Thymus (tissue), 11 donors: ENCODE measurements at regions not wholly inside any gene's neighbourhood (a gene's known extent, or its start where the extent isn't known, plus 50 kb on each side); places are given as distances from the start of the nearest gene placed in this dataset.

ENCODE experiments used
- DNase-seq, 9 donors: peaks; one replicate each; pipeline ENCODE4 v3.0.0-alpha.2; 2013; ENCODE audit warnings: low spot score in 9 of 9, low read depth in 6 of 9, missing footprints in 1 of 9
- H3K27ac ChIP-seq, 2 donors: one replicate each; pipeline ENCODE4 v1.5.1; 2013; ENCODE audit warnings: control low read depth in 1 of 2, low read depth in 1 of 2, low read length in 1 of 2, mild to moderate bottlenecking in 1 of 2, moderate library complexity in 1 of 2
- H3K27me3 ChIP-seq, 2 donors: one replicate each; pipeline ENCODE4 v1.5.1; 2013; ENCODE audit warnings: low read length in 1 of 2; ENCODE audit not compliant: control insufficient read depth in 2 of 2, insufficient read depth in 1 of 2
- H3K36me3 ChIP-seq, 2 donors: one replicate each; pipeline ENCODE4 v1.5.1; 2013; ENCODE audit warnings: low read length in 1 of 2, mild to moderate bottlenecking in 1 of 2, moderate library complexity in 1 of 2; ENCODE audit not compliant: control insufficient read depth in 2 of 2, insufficient read depth in 2 of 2
- H3K4me1 ChIP-seq, 2 donors: one replicate each; pipeline ENCODE4 v1.5.1; 2013; ENCODE audit warnings: low read length in 2 of 2; ENCODE audit not compliant: control insufficient read depth in 2 of 2, insufficient read depth in 2 of 2
- H3K4me3 ChIP-seq, 2 donors: one replicate each; pipeline ENCODE4 v1.5.1; 2013; ENCODE audit warnings: low read length in 2 of 2, control low read depth in 1 of 2, mild to moderate bottlenecking in 1 of 2
- H3K9me3 ChIP-seq, 2 donors: one replicate each; pipeline ENCODE4 v1.5.1; 2013; ENCODE audit warnings: low read length in 1 of 2, mild to moderate bottlenecking in 1 of 2; ENCODE audit not compliant: control insufficient read depth in 2 of 2, insufficient read depth in 1 of 2
- WGBS: extraction: QIAGEN DNeasy Blood & Tissue Kit; methylation state at CpG from one replicate; pipeline ENCODE4 v1.1.7; 2013; 5-methylcytosine and 5-hydroxymethylcytosine counted together
- donor health status: healthy.

GRCh38 chr6:15874326-15874725 is 211.5 kb upstream of the DTNBP1 start:
- H3K4me3 ChIP-seq, result no peak overlapping the region
- no peaks in the 10 kb centered on the region for H3K36me3 ChIP-seq
- H3K27me3 ChIP-seq, result no peaks in the 10 kb centered on the region
- 96% methylated on average over 2 of the region's 2 CpGs for WGBS
- H3K27ac ChIP-seq, result no peak overlapping the region
- no peak for DNase-seq
- no peaks in the 10 kb centered on the region for H3K9me3 ChIP-seq
- peaks cover 0 to under 1% of the 10 kb centered on the region in 2 donors for H3K4me1 ChIP-seq

- 42% methylated on average over 11 of the region's 11 CpGs for WGBS
- H3K4me3 ChIP-seq, result no peak overlapping the region
- H3K9me3 ChIP-seq, result no peaks in the 10 kb centered on the region
- H3K27ac ChIP-seq, result no peak overlapping the region
- H3K4me1 ChIP-seq, result no peaks in the 10 kb centered on the region
- DNase-seq, result no peak
- H3K27me3 ChIP-seq, result no peaks in the 10 kb centered on the region
- no peaks in the 10 kb centered on the region for H3K36me3 ChIP-seq
Measured at GRCh38 chr6:15872241-15873103, 209.6 kb upstream of the DTNBP1 start.

- Histone ChIP-seq H3K4me1 (no peaks in the 10 kb centered on the region), H3K36me3 (no peaks in the 10 kb centered on the region), H3K4me3 (no peak overlapping the region), H3K27ac (no peak overlapping the region), H3K27me3 (no peaks in the 10 kb centered on the region), H3K9me3 (no peaks in the 10 kb centered on the region)
- DNase-seq, result no peak
- WGBS, result 93% methylated on average over 6 of the region's 6 CpGs
Measured at GRCh38 chr6:15871276-15871675, 208.4 kb upstream of the DTNBP1 start.

- Histone ChIP-seq H3K27ac (no peak overlapping the region), H3K4me1 (no peaks in the 10 kb centered on the region), H3K36me3 (no peaks in the 10 kb centered on the region), H3K9me3 (no peaks in the 10 kb centered on the region), H3K4me3 (no peak overlapping the region), H3K27me3 (no peaks in the 10 kb centered on the region)
- DNase-seq, result no peak
- WGBS, result 95% methylated on average over 3 of the region's 3 CpGs
Measured at GRCh38 chr6:15870333-15871043, 207.7 kb upstream of the DTNBP1 start.

- no peak for DNase-seq
- Histone ChIP-seq H3K4me3 (no peak overlapping the region), H3K27me3 (no peaks in the 10 kb centered on the region), H3K36me3 (no peaks in the 10 kb centered on the region), H3K4me1 (no peaks in the 10 kb centered on the region), H3K9me3 (no peaks in the 10 kb centered on the region), H3K27ac (no peak overlapping the region)
Measured at GRCh38 chr6:15864708-15865062, 201.9 kb upstream of the DTNBP1 start.

- WGBS, result 89% methylated on average over 7 of the region's 7 CpGs
- Histone ChIP-seq H3K27ac (no peak overlapping the region), H3K4me3 (no peak overlapping the region), H3K9me3 (no peaks in the 10 kb centered on the region), H3K36me3 (no peaks in the 10 kb centered on the region), H3K27me3 (no peaks in the 10 kb centered on the region), H3K4me1 (no peaks in the 10 kb centered on the region)
- DNase-seq, result no peak
Measured at GRCh38 chr6:15864038-15864707, 201.3 kb upstream of the DTNBP1 start.

GRCh38 chr6:15862810-15863209 is 200.0 kb upstream of the DTNBP1 start:
- DNase-seq, result no peak
- Histone ChIP-seq H3K9me3 (no peaks in the 10 kb centered on the region), H3K27me3 (no peaks in the 10 kb centered on the region), H3K4me3 (no peak overlapping the region), H3K27ac (no peak overlapping the region), H3K4me1 (no peaks in the 10 kb centered on the region), H3K36me3 (no peaks in the 10 kb centered on the region)
- 81% methylated on average over 1 of the region's 1 CpG for WGBS

GRCh38 chr6:15861486-15861885 is 198.7 kb upstream of the DTNBP1 start:
- no peak overlapping the region for H3K4me3 ChIP-seq
- no peak overlapping the region for H3K27ac ChIP-seq
- no peaks in the 10 kb centered on the region for H3K36me3 ChIP-seq
- no peaks in the 10 kb centered on the region for H3K9me3 ChIP-seq
- H3K4me1 ChIP-seq, result no peaks in the 10 kb centered on the region
- DNase-seq, result no peak
- 95% methylated on average over 3 of the region's 3 CpGs for WGBS
- no peaks in the 10 kb centered on the region for H3K27me3 ChIP-seq
